IMR-90 (cell line): ENCODE measurements at regions not wholly inside any gene's neighbourhood (a gene's known extent, or its start where the extent isn't known, plus 50 kb on each side); places are given as distances from the start of the nearest gene placed in this dataset.

Source experiments
- ATAC-seq: fragments of 200-7000 bp; cut with Tn5 transposase; 2 replicates; pipeline ENCODE4 v1.9.1; 2020; ENCODE audit warnings: low read depth, mild to moderate bottlenecking, moderate library complexity
- BruUV-seq: library from RNA; stranded (reverse); fragments of 400-500 nt; replicated peaks from 2 replicates; lab custom pipeline; 2021; lab: Mats Ljungman, UMichigan
- CTCF ChIA-PET: fragments of 300-600 bp; formaldehyde crosslinking; extraction: SDS; loops from one replicate; lab custom pipeline; 2021; ENCODE audit warnings: antibody characterized with exemption; lab: Yijun Ruan, JAX
- POLR2A ChIA-PET: fragments of 300-600 bp; sonication (Branson Sonifier 250); formaldehyde crosslinking; loops from one replicate; lab custom pipeline; 2022; ENCODE audit warnings: antibody characterized with exemption; ENCODE audit not compliant: unreplicated experiment; lab: Charles Lee
- DNase-seq: peaks from one replicate; pipeline ENCODE4 v3.0.0; 2013
- H2AFZ ChIP-seq: replicated peaks from 2 replicates; pipeline ENCODE3; 2013; ENCODE audit warnings: low read length, mild to moderate bottlenecking; ENCODE audit not compliant: poor library complexity
- H2AK5ac ChIP-seq: 2 replicates; pipeline ENCODE4 v1.6.1; 2013; ENCODE audit warnings: low read depth, low read length, inconsistent platforms
- H2AK9ac ChIP-seq: replicated peaks from 2 replicates; pipeline ENCODE3; 2013; ENCODE audit warnings: mild to moderate bottlenecking, low read depth, low read length, moderate library complexity; ENCODE audit not compliant: poor library complexity
- H2BK120ac ChIP-seq: 2 replicates; pipeline ENCODE4 v1.6.1; 2013; ENCODE audit warnings: low read depth, low read length, inconsistent platforms
- H2BK15ac ChIP-seq: 3 replicates; pipeline ENCODE4 v1.6.1; 2013; ENCODE audit warnings: low read depth, low read length, inconsistent platforms
- H2BK20ac ChIP-seq: 2 replicates; pipeline ENCODE4 v1.6.1; 2013; ENCODE audit warnings: low read depth, mild to moderate bottlenecking, inconsistent platforms, low read length, moderate library complexity
- H2BK5ac ChIP-seq: 2 replicates; pipeline ENCODE4 v1.6.1; 2013; ENCODE audit warnings: mild to moderate bottlenecking, low read depth, low read length, inconsistent platforms; ENCODE audit not compliant: poor library complexity, severe bottlenecking
- H3K14ac ChIP-seq: replicated peaks from 2 replicates; pipeline ENCODE4 v1.6.1; 2013; ENCODE audit warnings: low read depth, low read length, inconsistent platforms
- H3K18ac ChIP-seq: 2 replicates; pipeline ENCODE4 v1.6.1; 2013; ENCODE audit warnings: low read depth, low read length, control low read depth
- H3K23ac ChIP-seq: 2 replicates; pipeline ENCODE4 v1.6.1; 2013; ENCODE audit warnings: low read depth, low read length, inconsistent platforms
- H3K27ac ChIP-seq: 2 replicates; pipeline ENCODE4 v1.5.1; 2013; ENCODE audit warnings: mild to moderate bottlenecking, control low read depth, low read length; ENCODE audit not compliant: insufficient read depth
- H3K27me3 ChIP-seq: 2 replicates; pipeline ENCODE4 v1.6.1; 2013; ENCODE audit warnings: low read length; ENCODE audit not compliant: control insufficient read depth, insufficient read depth
- H3K36me3 ChIP-seq: 2 replicates; pipeline ENCODE4 v1.6.1; 2013; ENCODE audit warnings: low read length, mixed read lengths; ENCODE audit not compliant: control insufficient read depth, insufficient read depth
- H3K4ac ChIP-seq: 2 replicates; pipeline ENCODE4 v1.6.1; 2013; ENCODE audit warnings: low read depth, low read length, inconsistent platforms
- H3K4me1 ChIP-seq: 2 replicates; pipeline ENCODE4 v1.6.1; 2013; ENCODE audit warnings: low read length, mixed read lengths; ENCODE audit not compliant: control insufficient read depth, insufficient read depth
- H3K4me2 ChIP-seq: 2 replicates; pipeline ENCODE4 v1.6.1; 2013; ENCODE audit warnings: low read depth, mild to moderate bottlenecking, control low read depth, low read length, moderate library complexity
- H3K4me3 ChIP-seq: 2 replicates; pipeline ENCODE4 v1.5.1; 2013; ENCODE audit warnings: low read depth, mild to moderate bottlenecking, control low read depth, low read length, moderate library complexity; ENCODE audit not compliant: insufficient read depth
- H3K56ac ChIP-seq: 2 replicates; pipeline ENCODE4 v1.6.1; 2013; ENCODE audit warnings: low read length, inconsistent platforms; ENCODE audit not compliant: insufficient read depth; ENCODE audit errors: extremely low read depth
- H3K79me1 ChIP-seq, 2 experiments: 2 replicates each; pipeline ENCODE4 v1.6.1; 2013; ENCODE audit warnings: low read length in 2 of 2, inconsistent platforms in 1 of 2, low read depth in 1 of 2
- H3K9ac ChIP-seq: 2 replicates; pipeline ENCODE4 v1.6.1; 2013; ENCODE audit warnings: low read depth, low read length, control low read depth
- H3K9me1 ChIP-seq: 2 replicates; pipeline ENCODE4 v1.6.1; 2013; ENCODE audit warnings: low read length, inconsistent platforms; ENCODE audit not compliant: insufficient read depth
- H3K9me3 ChIP-seq: 2 replicates; pipeline ENCODE4 v1.6.1; 2013; ENCODE audit warnings: low read length; ENCODE audit not compliant: control insufficient read depth, insufficient read depth
- H4K20me1 ChIP-seq: 2 replicates; pipeline ENCODE4 v1.6.1; 2013; ENCODE audit warnings: low read length, inconsistent platforms; ENCODE audit not compliant: insufficient read depth
- H4K5ac ChIP-seq: 2 replicates; pipeline ENCODE4 v1.6.1; 2013; ENCODE audit warnings: mild to moderate bottlenecking, low read depth, low read length, control low read depth
- H4K8ac ChIP-seq, 2 experiments: 2 replicates each; pipeline ENCODE4 v1.6.1; 2013; ENCODE audit warnings: low read depth in 2 of 2, low read length in 2 of 2, control low read depth in 1 of 2, inconsistent platforms in 1 of 2
- H4K91ac ChIP-seq: 2 replicates; pipeline ENCODE4 v1.6.1; 2013; ENCODE audit warnings: low read depth, low read length, inconsistent platforms; ENCODE audit not compliant: insufficient read depth
- BHLHE40 ChIP-seq: fragments of 150-350 bp; IDR thresholded peaks from 2 replicates; pipeline ENCODE4 v1.6.1; 2016; ENCODE audit warnings: mild to moderate bottlenecking, low read depth, low read length
- CEBPB ChIP-seq: IDR thresholded peaks from 2 replicates; pipeline ENCODE4 v1.6.1; 2012; ENCODE audit warnings: low read depth, low read length, improper control_type of control experiment
- FOS ChIP-seq: fragments of 150-350 bp; IDR thresholded peaks from 2 replicates; pipeline ENCODE4 v1.6.1; 2016; ENCODE audit warnings: low read depth, low read length
- MAZ ChIP-seq: IDR thresholded peaks from 2 replicates; pipeline ENCODE4 v1.6.1; 2012; ENCODE audit warnings: low read depth, mild to moderate bottlenecking, low read length, improper control_type of control experiment, moderate library complexity, borderline replicate concordance
- MXI1 ChIP-seq: IDR thresholded peaks from 2 replicates; pipeline ENCODE4 v1.6.1; 2012; ENCODE audit warnings: low read depth, mild to moderate bottlenecking, low read length, moderate library complexity, borderline replicate concordance
- NFE2L2 ChIP-seq: fragments of 150-350 bp; IDR thresholded peaks from 2 replicates; pipeline ENCODE4 v1.6.1; 2016; ENCODE audit warnings: low read depth, mild to moderate bottlenecking, low read length
- RCOR1 ChIP-seq: IDR thresholded peaks from 2 replicates; pipeline ENCODE4 v1.6.1; 2012; ENCODE audit warnings: mild to moderate bottlenecking, low read length, improper control_type of control experiment; ENCODE audit not compliant: insufficient replicate concordance
- RFX5 ChIP-seq: IDR thresholded peaks from 2 replicates; pipeline ENCODE4 v1.8.0; 2012; ENCODE audit warnings: low read depth, mild to moderate bottlenecking, low read length, moderate library complexity
- SMC3 ChIP-seq: fragments of 150-350 bp; IDR thresholded peaks from 2 replicates; pipeline ENCODE4 v1.6.1; 2016; ENCODE audit warnings: low read depth, mild to moderate bottlenecking, antibody characterized with exemption, low read length, moderate library complexity
- WGBS, 2 experiments: methylation state at CpG; one replicate each; pipeline versions ENCODE4 v1.1.5 to v1.1.7; 2013; ENCODE audit warnings: missing lambda C conversion rate in 2 of 2; ENCODE audit not compliant: insufficient read length in 1 of 2; ENCODE audit errors: extremely low coverage in 2 of 2; 5-methylcytosine and 5-hydroxymethylcytosine counted together
- dilution Hi-C: fragments of 300-500 bp; cut with HindIII; formaldehyde crosslinking; loops from one replicate; pipeline ENCODE4 v1.14.3; 2018; ENCODE audit warnings: low sequenced_read_pairs; ENCODE audit not compliant: unreplicated experiment
- in situ Hi-C: fragments of 300-500 bp; cut with MboI; formaldehyde crosslinking; loops from 3 replicates; pipeline ENCODE4 v1.14.3; 2019; ENCODE audit warnings: low sequenced_read_pairs, inconsistent platforms, mixed read lengths
- intact Hi-C: fragments of 100-400 bp; cut with micrococcal nuclease; formaldehyde crosslinking; loops from 2 replicates; pipeline ENCODE4 v1.10.0; 2022
- TF ChIP-seq, protein P1 (sequence below): fragments of 150-350 bp; IDR thresholded peaks from 2 replicates; pipeline ENCODE4 v1.6.1; 2016; ENCODE audit warnings: low read depth, mild to moderate bottlenecking, low read length, moderate library complexity, borderline replicate concordance

GRCh38 chr6:102327697-102328225 is 934.3 kb downstream of the GRIK2 start:
- POLR2A ChIA-PET: no interaction called here
- CTCF ChIA-PET: no interaction called here
- no peak overlapping the region for H3K56ac ChIP-seq
- no peaks in the 10 kb centered on the region for H3K36me3 ChIP-seq
- H3K9ac ChIP-seq: no peak overlapping the region
- no peak overlapping the region for H4K5ac ChIP-seq
- no peak overlapping the region for H3K23ac ChIP-seq
- ATAC-seq: no peak
- H3K18ac ChIP-seq: no peak overlapping the region
- no peaks in the 10 kb centered on the region for H4K20me1 ChIP-seq
- dilution Hi-C loops: no loop called here
- TF ChIP-seq CEBPB (no peak), SMC3 (no peak), NFE2L2 (no peak), FOS (no peak), RCOR1 (no peak), RFX5 (no peak), MAZ (no peak), BHLHE40 (no peak), MXI1 (no peak)
- TF ChIP-seq, protein P1, sequence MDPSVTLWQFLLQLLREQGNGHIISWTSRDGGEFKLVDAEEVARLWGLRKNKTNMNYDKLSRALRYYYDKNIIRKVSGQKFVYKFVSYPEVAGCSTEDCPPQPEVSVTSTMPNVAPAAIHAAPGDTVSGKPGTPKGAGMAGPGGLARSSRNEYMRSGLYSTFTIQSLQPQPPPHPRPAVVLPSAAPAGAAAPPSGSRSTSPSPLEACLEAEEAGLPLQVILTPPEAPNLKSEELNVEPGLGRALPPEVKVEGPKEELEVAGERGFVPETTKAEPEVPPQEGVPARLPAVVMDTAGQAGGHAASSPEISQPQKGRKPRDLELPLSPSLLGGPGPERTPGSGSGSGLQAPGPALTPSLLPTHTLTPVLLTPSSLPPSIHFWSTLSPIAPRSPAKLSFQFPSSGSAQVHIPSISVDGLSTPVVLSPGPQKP: no peak
- in situ Hi-C loops: no loop called here
- H3K79me1 ChIP-seq: no peaks in the 10 kb centered on the region
- H2BK15ac ChIP-seq: no peak overlapping the region
- H4K8ac ChIP-seq: no peak overlapping the region
- no peak overlapping the region for H3K4me2 ChIP-seq
- H3K9me3 ChIP-seq: peaks cover 4% of the 10 kb centered on the region; the same call in 1 of the 2 replicates
- no peak overlapping the region for H3K4ac ChIP-seq
- DNase-seq: no peak
- no peak overlapping the region for H3K4me3 ChIP-seq
- no peak overlapping the region for H2BK5ac ChIP-seq
- H2AK5ac ChIP-seq: no peak overlapping the region
- intact Hi-C loops: no loop called here
- H2BK20ac ChIP-seq: no peak overlapping the region
- no peak overlapping the region for H2AK9ac ChIP-seq
- H3K27ac ChIP-seq: no peak overlapping the region
- H3K27me3 ChIP-seq: no peaks in the 10 kb centered on the region
- no peak overlapping the region for H2BK120ac ChIP-seq
- no peaks in the 10 kb centered on the region for H3K4me1 ChIP-seq
- no peaks in the 10 kb centered on the region for H3K9me1 ChIP-seq
- H2AFZ ChIP-seq: no peak overlapping the region
- 29% methylated on average over 2 of the region's 4 CpGs; no CpG with 5 or more reads in 1 of the 2 experiments for WGBS, 2 experiments
- H3K14ac ChIP-seq: no peak overlapping the region
- BruUV-seq: no TSS peak
- no peak overlapping the region for H4K91ac ChIP-seq
